GM23338 (cell line): ENCODE measurements at regions not wholly inside any gene's neighbourhood (a gene's known extent, or its start where the extent isn't known, plus 50 kb on each side); places are given as distances from the start of the nearest gene placed in this dataset.
A peak's percentile ranks its signal among the peaks of the same experiment; 100 is the strongest.

ENCODE experiments used
- ATAC-seq: fragments of 200-7000 bp; cut with Tn5 transposase; 3 replicates; pipeline ENCODE4 v1.9.1; 2020
- DNase-seq: peaks from one replicate; pipeline ENCODE4 v3.0.0-alpha.2; 2015; ENCODE audit warnings: low spot score
- H2AFZ ChIP-seq: fragments of 200-600 bp; sonication (generic); 2 replicates; pipeline ENCODE4 v1.8.0; 2016; ENCODE audit warnings: antibody characterized with exemption, mild to moderate bottlenecking, moderate library complexity
- H3F3A ChIP-seq: fragments of 200-600 bp; sonication (generic); replicated peaks from 2 replicates; pipeline ENCODE4 v1.8.0; 2017; ENCODE audit warnings: antibody characterized with exemption, mixed run types, low read depth
- H3K27ac ChIP-seq: fragments of 200-600 bp; sonication (generic); 2 replicates; pipeline ENCODE4 v1.6.1; 2016; ENCODE audit warnings: low read depth
- H3K27me3 ChIP-seq: fragments of 200-600 bp; sonication (generic); 2 replicates; pipeline ENCODE4 v1.8.0; 2016; ENCODE audit warnings: mild to moderate bottlenecking, mixed run types, moderate library complexity; ENCODE audit not compliant: insufficient read depth
- H3K36me3 ChIP-seq: fragments of 200-600 bp; sonication (generic); 2 replicates; pipeline ENCODE4 v1.8.0; 2016; ENCODE audit warnings: mild to moderate bottlenecking; ENCODE audit not compliant: insufficient read depth
- H3K4me1 ChIP-seq: fragments of 200-600 bp; sonication (generic); 2 replicates; pipeline ENCODE4 v1.8.0; 2016; ENCODE audit warnings: mild to moderate bottlenecking, moderate library complexity; ENCODE audit not compliant: insufficient read depth
- H3K4me2 ChIP-seq: fragments of 200-600 bp; sonication (generic); 2 replicates; pipeline ENCODE4 v1.7.1; 2017; ENCODE audit warnings: mixed run types
- H3K4me3 ChIP-seq: fragments of 200-600 bp; sonication (generic); 2 replicates; pipeline ENCODE4 v1.6.1; 2016; ENCODE audit warnings: mixed run types
- H3K79me2 ChIP-seq: fragments of 200-600 bp; sonication (generic); replicated peaks from 2 replicates; pipeline ENCODE4 v1.8.0; 2017; ENCODE audit warnings: mild to moderate bottlenecking; ENCODE audit not compliant: insufficient read depth
- H3K9me2 ChIP-seq: fragments of 200-600 bp; sonication (generic); 2 replicates; pipeline ENCODE4 v1.8.0; 2017; ENCODE audit not compliant: insufficient read depth
- H4K20me1 ChIP-seq: fragments of 200-600 bp; sonication (generic); replicated peaks from 2 replicates; pipeline ENCODE4 v1.8.0; 2017; ENCODE audit warnings: mild to moderate bottlenecking; ENCODE audit not compliant: insufficient read depth
- H3K27ac Mint-ChIP-seq: 2 replicates; pipeline ENCODE4 v1.8.0; 2020; ENCODE audit warnings: inconsistent platforms, mild to moderate bottlenecking, moderate library complexity, mixed read lengths
- H3K27me3 Mint-ChIP-seq: 3 replicates; pipeline ENCODE4 v1.8.0; 2022; ENCODE audit warnings: low read depth, mild to moderate bottlenecking, moderate library complexity, mixed read lengths, inconsistent platforms; ENCODE audit not compliant: insufficient read depth, poor library complexity
- H3K36me3 Mint-ChIP-seq: 3 replicates; pipeline ENCODE4 v1.8.0; 2021; ENCODE audit warnings: low read depth, mild to moderate bottlenecking, inconsistent platforms, moderate library complexity, mixed read lengths
- H3K4me1 Mint-ChIP-seq: 3 replicates; pipeline ENCODE4 v1.8.0; 2020; ENCODE audit warnings: mild to moderate bottlenecking, inconsistent platforms, mixed read lengths
- H3K4me3 Mint-ChIP-seq: 3 replicates; pipeline ENCODE4 v1.8.0; 2021; ENCODE audit warnings: moderate library complexity, mild to moderate bottlenecking, inconsistent platforms, mixed read lengths
- H3K9me3 Mint-ChIP-seq: 3 replicates; pipeline ENCODE4 v1.8.0; 2020; ENCODE audit warnings: moderate library complexity, mild to moderate bottlenecking, inconsistent platforms, mixed read lengths
- CREB1 ChIP-seq: fragments of 250-450 bp; sonication (Bioruptor Pico); IDR thresholded peaks from 2 replicates; pipeline ENCODE4 v1.5.0; 2020; ENCODE audit warnings: low read depth, mild to moderate bottlenecking, moderate library complexity
- EZH2 ChIP-seq: fragments of 200-600 bp; sonication (generic); IDR thresholded peaks from one replicate; pipeline ENCODE4 v1.8.0; 2017; ENCODE audit warnings: antibody characterized with exemption, mild to moderate bottlenecking, low read depth; ENCODE audit not compliant: unreplicated experiment
- EZH2phosphoT487 ChIP-seq: fragments of 200-600 bp; sonication (generic); IDR thresholded peaks from one replicate; pipeline ENCODE4 v1.8.1; 2018; ENCODE audit warnings: antibody characterized with exemption; ENCODE audit not compliant: unreplicated experiment
- JUNB ChIP-seq: IDR thresholded peaks from one replicate; pipeline ENCODE4 v1.6.1; 2016; ENCODE audit warnings: antibody characterized with exemption; ENCODE audit not compliant: unreplicated experiment
- NANOG ChIP-seq: IDR thresholded peaks from 2 replicates; pipeline ENCODE4 v1.6.1; 2016; ENCODE audit warnings: antibody characterized with exemption, borderline replicate concordance
- POLR2AphosphoS5 ChIP-seq: IDR thresholded peaks from 2 replicates; pipeline ENCODE4 v1.6.1; 2016; ENCODE audit warnings: antibody characterized with exemption, low read depth
- STAT1 ChIP-seq: IDR thresholded peaks from one replicate; pipeline ENCODE4 v1.6.1; 2016; ENCODE audit warnings: antibody characterized with exemption; ENCODE audit not compliant: unreplicated experiment
- ZNF114 ChIP-seq: fragments of 250-450 bp; sonication (Bioruptor Pico); IDR thresholded peaks from 2 replicates; pipeline ENCODE4 v1.5.0; 2020; ENCODE audit warnings: mild to moderate bottlenecking, moderate library complexity
- ZNF331 ChIP-seq: fragments of 250-450 bp; sonication (Bioruptor Pico); IDR thresholded peaks from 2 replicates; pipeline ENCODE4 v1.5.0; 2020; ENCODE audit warnings: low read depth, mild to moderate bottlenecking, moderate library complexity
- TF ChIP-seq, protein P1 (sequence below): IDR thresholded peaks from one replicate; pipeline ENCODE4 v1.6.1; 2018; ENCODE audit warnings: antibody characterized with exemption; ENCODE audit not compliant: unreplicated experiment
- TF ChIP-seq, protein P2 (sequence below): IDR thresholded peaks from 2 replicates; pipeline ENCODE4 v1.6.1; 2016; ENCODE audit warnings: antibody characterized with exemption

DNA sequence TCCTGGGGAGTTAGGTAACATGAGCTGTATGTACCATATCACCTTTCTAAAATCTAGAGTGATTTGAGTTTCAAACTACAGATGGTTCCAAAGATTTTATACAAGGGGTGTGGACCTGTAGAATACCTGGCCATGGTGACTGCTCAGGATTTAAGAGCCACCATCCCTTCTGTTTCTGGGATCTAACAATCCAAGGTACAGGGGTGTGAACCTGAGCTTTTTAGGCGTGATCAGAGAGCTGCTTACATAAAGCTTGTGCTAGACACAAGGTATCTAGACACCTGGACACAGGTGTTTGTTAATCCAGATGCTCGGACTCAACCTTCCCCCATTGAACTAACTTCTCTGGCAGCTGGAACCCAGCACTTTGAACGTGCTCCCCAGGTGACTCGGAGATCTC is 516.4 kb downstream of the RPS24 start (continued):
- TF ChIP-seq EZH2 (no peak), STAT1 (no peak), POLR2AphosphoS5 (no peak), ZNF331 (CRISPR knock-in tag) (no peak), CREB1 (no peak), NANOG (no peak)
- TF ChIP-seq, protein P1, sequence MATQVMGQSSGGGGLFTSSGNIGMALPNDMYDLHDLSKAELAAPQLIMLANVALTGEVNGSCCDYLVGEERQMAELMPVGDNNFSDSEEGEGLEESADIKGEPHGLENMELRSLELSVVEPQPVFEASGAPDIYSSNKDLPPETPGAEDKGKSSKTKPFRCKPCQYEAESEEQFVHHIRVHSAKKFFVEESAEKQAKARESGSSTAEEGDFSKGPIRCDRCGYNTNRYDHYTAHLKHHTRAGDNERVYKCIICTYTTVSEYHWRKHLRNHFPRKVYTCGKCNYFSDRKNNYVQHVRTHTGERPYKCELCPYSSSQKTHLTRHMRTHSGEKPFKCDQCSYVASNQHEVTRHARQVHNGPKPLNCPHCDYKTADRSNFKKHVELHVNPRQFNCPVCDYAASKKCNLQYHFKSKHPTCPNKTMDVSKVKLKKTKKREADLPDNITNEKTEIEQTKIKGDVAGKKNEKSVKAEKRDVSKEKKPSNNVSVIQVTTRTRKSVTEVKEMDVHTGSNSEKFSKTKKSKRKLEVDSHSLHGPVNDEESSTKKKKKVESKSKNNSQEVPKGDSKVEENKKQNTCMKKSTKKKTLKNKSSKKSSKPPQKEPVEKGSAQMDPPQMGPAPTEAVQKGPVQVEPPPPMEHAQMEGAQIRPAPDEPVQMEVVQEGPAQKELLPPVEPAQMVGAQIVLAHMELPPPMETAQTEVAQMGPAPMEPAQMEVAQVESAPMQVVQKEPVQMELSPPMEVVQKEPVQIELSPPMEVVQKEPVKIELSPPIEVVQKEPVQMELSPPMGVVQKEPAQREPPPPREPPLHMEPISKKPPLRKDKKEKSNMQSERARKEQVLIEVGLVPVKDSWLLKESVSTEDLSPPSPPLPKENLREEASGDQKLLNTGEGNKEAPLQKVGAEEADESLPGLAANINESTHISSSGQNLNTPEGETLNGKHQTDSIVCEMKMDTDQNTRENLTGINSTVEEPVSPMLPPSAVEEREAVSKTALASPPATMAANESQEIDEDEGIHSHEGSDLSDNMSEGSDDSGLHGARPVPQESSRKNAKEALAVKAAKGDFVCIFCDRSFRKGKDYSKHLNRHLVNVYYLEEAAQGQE, result no peak
- TF ChIP-seq, protein P2, sequence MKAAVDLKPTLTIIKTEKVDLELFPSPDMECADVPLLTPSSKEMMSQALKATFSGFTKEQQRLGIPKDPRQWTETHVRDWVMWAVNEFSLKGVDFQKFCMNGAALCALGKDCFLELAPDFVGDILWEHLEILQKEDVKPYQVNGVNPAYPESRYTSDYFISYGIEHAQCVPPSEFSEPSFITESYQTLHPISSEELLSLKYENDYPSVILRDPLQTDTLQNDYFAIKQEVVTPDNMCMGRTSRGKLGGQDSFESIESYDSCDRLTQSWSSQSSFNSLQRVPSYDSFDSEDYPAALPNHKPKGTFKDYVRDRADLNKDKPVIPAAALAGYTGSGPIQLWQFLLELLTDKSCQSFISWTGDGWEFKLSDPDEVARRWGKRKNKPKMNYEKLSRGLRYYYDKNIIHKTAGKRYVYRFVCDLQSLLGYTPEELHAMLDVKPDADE, result no peak

DNA sequence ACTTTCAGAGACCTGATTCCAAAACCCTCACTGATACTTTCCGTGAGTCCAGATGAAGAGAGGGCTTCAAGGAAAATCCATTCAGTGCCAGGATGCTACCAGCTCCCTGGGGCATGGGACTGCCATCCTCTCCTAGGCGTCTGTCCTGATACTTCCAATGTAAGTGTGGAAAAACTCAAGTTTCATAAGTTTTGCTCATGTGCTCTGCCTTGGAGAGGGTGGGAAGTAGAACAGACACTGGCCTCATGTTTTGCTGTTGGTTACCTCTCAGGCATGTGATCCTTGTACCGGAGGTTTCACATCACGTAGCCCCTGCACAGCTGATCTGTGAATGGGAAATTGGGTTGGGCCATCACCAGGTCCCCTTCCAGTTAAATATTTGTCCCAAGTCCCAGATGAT is 517.1 kb downstream of the RPS24 start:
- Mint-ChIP-seq H3K4me3 (no peak overlapping the region), H3K4me1 (peaks cover 22% of the 10 kb centered on the region), H3K36me3 (no peaks in the 10 kb centered on the region), H3K27ac (no peak overlapping the region), H3K9me3 (no peaks in the 10 kb centered on the region), H3K27me3 (peaks cover 3% of the 10 kb centered on the region)
- Histone ChIP-seq H3K36me3 (no peaks in the 10 kb centered on the region), H3K4me3 (0 out of 2 replicates have a peak overlapping the region, but pooled peaks have one; percentile 15), H3K79me2 (no peaks in the 10 kb centered on the region), H3K9me2 (peaks cover 5% of the 10 kb centered on the region; the same call in 1 of the 2 replicates), H2AFZ (no peak overlapping the region), H4K20me1 (no peaks in the 10 kb centered on the region), H3K4me1 (peaks cover 28% of the 10 kb centered on the region), H3K27me3 (no peaks in the 10 kb centered on the region), H3K27ac (no peak overlapping the region), H3F3A (no peaks in the 10 kb centered on the region), H3K4me2 (peak overlapping the region; percentile 59; the same call in 1 of the 2 replicates)
- DNase-seq (no peak), ATAC-seq (no peak)
- no peak for TF ChIP-seq JUNB
- TF ChIP-seq, protein P2, result no peak
- TF ChIP-seq ZNF114, result no peak
- TF ChIP-seq EZH2phosphoT487, result no peak
- TF ChIP-seq EZH2, result no peak
- no peak for TF ChIP-seq STAT1
- TF ChIP-seq, protein P1, result no peak
- no peak for TF ChIP-seq POLR2AphosphoS5
